MCF 10A (cell line): ENCODE measurements at regions not wholly inside any gene's neighbourhood (a gene's known extent, or its start where the extent isn't known, plus 50 kb on each side); places are given as distances from the start of the nearest gene placed in this dataset.

Experiments used
- BruUV-seq: library from RNA; stranded (reverse); fragments of 400-500 nt; replicated peaks from 2 replicates; lab custom pipeline; 2021; lab: Mats Ljungman, UMichigan
- CTCF ChIA-PET: fragments of 300-600 bp; sonication (Branson Sonifier 250); formaldehyde crosslinking; extraction: SDS; loops from one replicate; lab custom pipeline; 2021; ENCODE audit warnings: antibody characterized with exemption, inconsistent platforms; lab: Yijun Ruan, JAX
- POLR2A ChIA-PET: fragments of 300-600, 350-650 bp; sonication (Branson Sonifier 250); formaldehyde crosslinking; extraction: SDS; loops from one replicate; lab custom pipeline; 2020; ENCODE audit warnings: antibody characterized with exemption, inconsistent platforms; lab: Yijun Ruan, JAX
- DNase-seq: peaks from one replicate; pipeline ENCODE4 v3.0.0-alpha.2; 2018; ENCODE audit not compliant: unreplicated experiment
- H3K27ac Mint-ChIP-seq: one replicate; pipeline ENCODE4 v1.8.0; 2022; ENCODE audit warnings: mild to moderate bottlenecking, low read depth, mixed read lengths; ENCODE audit not compliant: unreplicated experiment
- H3K27me3 Mint-ChIP-seq: one replicate; pipeline ENCODE4 v1.8.0; 2022; ENCODE audit warnings: mixed read lengths; ENCODE audit not compliant: insufficient read depth, unreplicated experiment
- H3K36me3 Mint-ChIP-seq: one replicate; pipeline ENCODE4 v1.8.0; 2022; ENCODE audit warnings: mild to moderate bottlenecking, moderate library complexity, mixed read lengths; ENCODE audit not compliant: insufficient read depth, unreplicated experiment
- H3K4me1 Mint-ChIP-seq: one replicate; pipeline ENCODE4 v1.8.0; 2022; ENCODE audit warnings: mixed read lengths; ENCODE audit not compliant: insufficient read depth, unreplicated experiment
- H3K4me3 Mint-ChIP-seq: one replicate; pipeline ENCODE4 v1.8.0; 2022; ENCODE audit warnings: mild to moderate bottlenecking, moderate library complexity, mixed read lengths; ENCODE audit not compliant: unreplicated experiment
- H3K9me3 Mint-ChIP-seq: one replicate; pipeline ENCODE4 v1.8.0; 2022; ENCODE audit warnings: mixed read lengths; ENCODE audit not compliant: unreplicated experiment
- CTCF ChIP-seq: fragments of 200-600 bp; IDR thresholded peaks from one replicate; pipeline ENCODE4 v1.8.0; 2022; ENCODE audit warnings: antibody characterized with exemption, mild to moderate bottlenecking; ENCODE audit not compliant: unreplicated experiment
- intact Hi-C: fragments of 100-400 bp; cut with micrococcal nuclease; formaldehyde crosslinking; loops from 2 replicates; pipeline ENCODE4 v1.14.1; 2022

DNA sequence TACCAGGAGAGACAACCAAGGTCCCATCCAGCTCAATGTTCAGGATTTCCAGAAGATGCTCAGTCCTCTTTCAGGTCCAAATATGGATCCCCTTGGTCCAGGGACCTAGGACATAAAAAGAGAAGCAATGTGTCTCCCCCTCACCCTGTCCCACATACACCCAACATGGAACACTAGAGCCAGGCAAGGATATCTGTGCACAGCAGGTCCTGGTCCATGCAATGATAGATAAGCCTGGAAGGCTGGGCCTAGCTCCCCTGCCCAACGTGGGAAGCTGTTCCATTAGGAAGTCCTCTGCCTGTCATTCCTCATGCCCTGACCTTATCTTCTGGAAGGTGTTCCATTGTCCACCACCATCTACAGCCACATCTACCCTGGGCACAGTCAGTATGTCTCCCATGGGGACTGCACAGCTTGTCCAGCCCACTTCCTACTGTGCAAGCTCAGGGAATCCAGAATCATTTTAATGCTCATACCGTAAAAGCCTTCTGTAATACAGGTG lies 1434.8 kb downstream of the TBC1D22A start:
- Mint-ChIP-seq H3K27me3 (no peaks in the 10 kb centered on the region), H3K4me1 (no peaks in the 10 kb centered on the region), H3K36me3 (no peaks in the 10 kb centered on the region), H3K4me3 (no peak overlapping the region), H3K9me3 (peaks cover 47% of the 10 kb centered on the region), H3K27ac (no peak overlapping the region)
- ChIA-PET CTCF (no interaction called here), POLR2A (no interaction called here)
- intact Hi-C loops: no loop called here
- no TSS peak for BruUV-seq
- no peak for DNase-seq
- TF ChIP-seq CTCF: no peak

DNA sequence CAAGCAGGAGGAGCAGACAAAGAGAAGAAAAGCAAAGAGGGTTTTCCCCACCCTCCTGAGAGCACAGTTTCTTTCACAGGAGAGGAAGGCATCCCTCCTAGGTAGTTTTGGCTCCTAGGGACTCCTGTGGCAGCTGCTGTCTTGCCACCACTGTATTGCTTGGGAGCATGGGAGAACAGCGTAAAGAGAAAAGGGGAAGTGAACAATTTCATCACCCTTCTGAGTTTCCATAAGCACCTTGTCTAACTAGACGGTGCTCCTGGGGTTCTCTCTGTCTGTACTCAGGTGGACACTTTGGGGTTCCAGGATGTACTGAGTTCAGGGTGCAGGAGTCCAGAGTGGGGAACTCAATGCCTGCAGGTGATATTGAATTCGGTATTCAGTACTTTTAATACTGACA lies 1430.5 kb downstream of the TBC1D22A start:
- no peak for DNase-seq
- Mint-ChIP-seq H3K9me3 (peaks cover 46% of the 10 kb centered on the region), H3K27ac (no peak overlapping the region), H3K27me3 (no peaks in the 10 kb centered on the region), H3K4me3 (no peak overlapping the region), H3K36me3 (no peaks in the 10 kb centered on the region), H3K4me1 (no peaks in the 10 kb centered on the region)
- CTCF ChIA-PET: no interaction called here
- no TSS peak for BruUV-seq
- POLR2A ChIA-PET: no interaction called here
- TF ChIP-seq CTCF: no peak
- intact Hi-C loops: no loop called here

DNA sequence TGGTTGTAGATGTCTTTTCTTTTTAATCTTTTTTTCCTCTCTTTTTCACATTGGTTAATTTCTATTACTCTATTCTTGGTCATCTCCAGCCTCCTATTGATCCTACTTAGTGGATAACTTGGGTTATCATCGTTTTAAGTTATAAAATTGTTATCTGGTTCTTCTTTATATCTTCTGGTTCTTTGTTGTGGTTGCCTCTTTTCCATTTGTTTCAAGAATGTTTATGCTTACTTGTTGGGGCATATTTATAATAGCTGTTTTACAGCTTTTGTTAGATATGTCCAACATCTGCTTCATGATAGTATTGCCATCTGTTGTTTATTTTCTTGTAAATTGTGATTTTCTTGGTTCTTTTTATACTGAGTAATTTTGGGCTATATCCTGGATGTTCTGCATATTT lies 1429.6 kb downstream of the TBC1D22A start:
- ChIA-PET CTCF (no interaction called here), POLR2A (interaction anchor here (0.5 kb wide), 1 partner anchor 170 kb away, joined by 3 read pairs; no protein-coding TSS in a partner anchor)
- TF ChIP-seq CTCF: no peak
- H3K36me3 Mint-ChIP-seq: no peaks in the 10 kb centered on the region
- no peaks in the 10 kb centered on the region for H3K27me3 Mint-ChIP-seq
- H3K4me1 Mint-ChIP-seq: no peaks in the 10 kb centered on the region
- BruUV-seq: no TSS peak
- H3K27ac Mint-ChIP-seq: no peak overlapping the region
- H3K9me3 Mint-ChIP-seq: peaks cover 42% of the 10 kb centered on the region
- intact Hi-C loops: no loop called here
- H3K4me3 Mint-ChIP-seq: no peak overlapping the region
- no peak for DNase-seq

GRCh38 chr22:48188231-48188721 lies 1425.8 kb downstream of the TBC1D22A start:
- ChIA-PET CTCF (interaction anchor here (0.6 kb wide), 1 partner anchor 137 kb away, joined by 3 read pairs; no protein-coding TSS in a partner anchor), POLR2A (no interaction called here)
- H3K9me3 Mint-ChIP-seq: peaks cover 35% of the 10 kb centered on the region
- DNase-seq: no peak
- no peaks in the 10 kb centered on the region for H3K36me3 Mint-ChIP-seq
- no peaks in the 10 kb centered on the region for H3K27me3 Mint-ChIP-seq
- H3K4me1 Mint-ChIP-seq: no peaks in the 10 kb centered on the region
- intact Hi-C loops: no loop called here
- H3K27ac Mint-ChIP-seq: no peak overlapping the region
- no peak for TF ChIP-seq CTCF
- H3K4me3 Mint-ChIP-seq: no peak overlapping the region
- no TSS peak for BruUV-seq
